GM12872 (cell line): ENCODE measurements at regions not wholly inside any gene's neighbourhood (a gene's known extent, or its start where the extent isn't known, plus 50 kb on each side); places are given as distances from the start of the nearest gene placed in this dataset.

Experiments used
- CTCF ChIP-seq: IDR thresholded peaks from 3 replicates; pipeline ENCODE4 v1.5.1; 2011; ENCODE audit warnings: low read depth, mild to moderate bottlenecking, low read length, moderate library complexity; ENCODE audit not compliant: insufficient read depth

- TF ChIP-seq CTCF = no peak
Measured at GRCh38 chr5:163821142-163821541, 315.7 kb downstream of the MAT2B start.

GRCh38 chr5:163822548-163822947 is 317.1 kb downstream of the MAT2B start:
- TF ChIP-seq CTCF = no peak

GRCh38 chr5:163825661-163826060 is 320.2 kb downstream of the MAT2B start:
- no peak for TF ChIP-seq CTCF

GRCh38 chr5:163826201-163826600 is 320.8 kb downstream of the MAT2B start:
- no peak for TF ChIP-seq CTCF

GRCh38 chr5:163832155-163832554 is 326.7 kb downstream of the MAT2B start:
- no peak for TF ChIP-seq CTCF

- TF ChIP-seq CTCF = no peak
Measured at GRCh38 chr5:163838738-163839137, 333.3 kb downstream of the MAT2B start.

GRCh38 chr5:163846512-163846911 is 341.1 kb downstream of the MAT2B start:
- TF ChIP-seq CTCF = no peak

GRCh38 chr5:163855754-163856153 is 350.3 kb downstream of the MAT2B start:
- no peak for TF ChIP-seq CTCF
